ENCODE measurements at regions not wholly inside any gene's neighbourhood (a gene's known extent, or its start where the extent isn't known, plus 50 kb on each side); places are given as distances from the start of the nearest gene placed in this dataset.
A peak's percentile ranks its signal among the peaks of the same experiment; 100 is the strongest.

- DNase-seq (ENCODE audit: low read depth): peak; percentile 97
- H3K4me3 ChIP-seq (ENCODE audit: low read depth, low read length): peak overlapping the region; percentile 34
- TF ChIP-seq, protein P1, sequence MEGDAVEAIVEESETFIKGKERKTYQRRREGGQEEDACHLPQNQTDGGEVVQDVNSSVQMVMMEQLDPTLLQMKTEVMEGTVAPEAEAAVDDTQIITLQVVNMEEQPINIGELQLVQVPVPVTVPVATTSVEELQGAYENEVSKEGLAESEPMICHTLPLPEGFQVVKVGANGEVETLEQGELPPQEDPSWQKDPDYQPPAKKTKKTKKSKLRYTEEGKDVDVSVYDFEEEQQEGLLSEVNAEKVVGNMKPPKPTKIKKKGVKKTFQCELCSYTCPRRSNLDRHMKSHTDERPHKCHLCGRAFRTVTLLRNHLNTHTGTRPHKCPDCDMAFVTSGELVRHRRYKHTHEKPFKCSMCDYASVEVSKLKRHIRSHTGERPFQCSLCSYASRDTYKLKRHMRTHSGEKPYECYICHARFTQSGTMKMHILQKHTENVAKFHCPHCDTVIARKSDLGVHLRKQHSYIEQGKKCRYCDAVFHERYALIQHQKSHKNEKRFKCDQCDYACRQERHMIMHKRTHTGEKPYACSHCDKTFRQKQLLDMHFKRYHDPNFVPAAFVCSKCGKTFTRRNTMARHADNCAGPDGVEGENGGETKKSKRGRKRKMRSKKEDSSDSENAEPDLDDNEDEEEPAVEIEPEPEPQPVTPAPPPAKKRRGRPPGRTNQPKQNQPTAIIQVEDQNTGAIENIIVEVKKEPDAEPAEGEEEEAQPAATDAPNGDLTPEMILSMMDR (IDR thresholded peaks at IDR 0.05; ENCODE audit: insufficient read depth, low read depth, low read length): no peak
Measured at GRCh38 chr12:27179400-27180214, 64.5 kb upstream of the STK38L start.

DNA sequence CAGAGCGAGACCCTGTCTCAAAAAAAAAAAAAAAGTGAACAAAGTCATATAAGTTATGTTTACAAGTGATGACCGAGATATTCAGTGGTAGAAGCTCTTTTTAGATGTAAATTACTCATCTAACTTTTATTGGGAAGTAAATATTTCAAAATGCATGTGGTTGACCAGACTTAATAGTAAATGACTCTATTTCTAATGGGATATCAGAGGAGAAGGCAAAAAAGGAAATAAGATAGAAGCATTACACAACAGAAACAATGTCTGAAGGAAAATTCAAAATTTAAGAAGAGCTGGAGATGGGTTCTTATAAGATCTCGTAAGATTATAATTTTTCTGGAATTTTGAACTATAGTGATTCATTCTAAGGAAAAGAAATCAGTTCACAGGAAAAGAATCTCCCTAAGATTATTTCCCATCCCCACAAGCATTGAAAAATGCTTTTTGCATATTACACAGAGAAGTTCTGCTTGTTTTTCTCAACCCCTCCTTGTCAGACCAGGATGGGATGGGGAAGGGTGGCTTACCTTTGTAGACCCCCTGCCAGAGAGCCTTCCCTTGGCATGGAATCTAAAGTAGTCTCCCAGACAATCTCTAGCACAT, 63.1 kb upstream of the STK38L start:
- peak; percentile 77 for DNase-seq (ENCODE audit: low read depth)
- TF ChIP-seq, protein P1 (IDR thresholded peaks at IDR 0.05; ENCODE audit: insufficient read depth, low read depth, low read length): no peak
- H3K4me3 ChIP-seq (ENCODE audit: low read depth, low read length): no peak overlapping the region

DNA sequence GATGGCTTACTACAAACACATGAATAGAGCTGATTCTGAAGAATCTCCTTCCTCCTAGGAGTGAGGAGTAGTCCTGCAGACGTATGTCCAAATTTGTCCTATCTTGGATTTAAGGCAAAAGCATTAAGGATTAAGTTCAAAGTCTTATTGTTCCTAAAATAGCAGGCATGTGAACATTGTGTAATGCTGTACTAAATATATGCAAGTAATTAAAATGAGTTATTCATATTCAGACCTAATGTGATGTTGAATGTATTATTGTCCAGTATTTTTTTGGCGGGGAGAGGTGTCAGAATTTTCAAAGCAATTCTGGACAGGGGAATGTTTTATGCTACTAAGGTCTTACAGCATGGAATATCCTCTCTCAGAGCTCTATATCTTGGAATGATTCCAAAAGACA, 60.7 kb upstream of the STK38L start:
- no peak for DNase-seq (ENCODE audit: low read depth)
- no peak overlapping the region for H3K4me3 ChIP-seq (ENCODE audit: low read depth, low read length)
- TF ChIP-seq, protein P1 (IDR thresholded peaks at IDR 0.05; ENCODE audit: insufficient read depth, low read depth, low read length): no peak

GRCh38 chr12:27185234-27186021, 58.7 kb upstream of the STK38L start:
- TF ChIP-seq, protein P1 (IDR thresholded peaks at IDR 0.05; ENCODE audit: insufficient read depth, low read depth, low read length): no peak
- peak; percentile 72 for DNase-seq (ENCODE audit: low read depth)
- no peak overlapping the region for H3K4me3 ChIP-seq (ENCODE audit: low read depth, low read length)

GRCh38 chr12:27186022-27186839, 57.9 kb upstream of the STK38L start:
- TF ChIP-seq, protein P1 (IDR thresholded peaks at IDR 0.05; ENCODE audit: insufficient read depth, low read depth, low read length): no peak
- no peak for DNase-seq (ENCODE audit: low read depth)
- H3K4me3 ChIP-seq (ENCODE audit: low read depth, low read length): no peak overlapping the region

DNA sequence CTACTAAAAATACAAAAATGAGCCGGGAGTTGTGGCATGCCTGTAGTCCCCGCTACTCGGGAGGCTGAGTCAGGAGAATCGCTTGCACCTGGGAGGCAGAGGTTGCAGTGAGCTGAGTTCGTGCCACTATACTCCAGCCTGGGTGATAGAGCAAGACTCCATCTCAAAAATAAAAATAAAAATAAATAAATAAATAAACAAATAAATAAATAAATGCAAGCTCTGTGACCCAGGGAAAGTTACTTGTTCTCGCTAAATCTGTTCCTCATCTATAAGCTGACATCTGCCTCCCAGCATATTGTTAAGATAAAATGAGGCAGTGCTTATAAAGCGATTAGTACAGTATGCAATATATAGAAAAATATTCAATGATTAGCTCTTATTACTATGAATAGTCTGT, 56.4 kb upstream of the STK38L start:
- H3K4me3 ChIP-seq (ENCODE audit: low read depth, low read length): no peak overlapping the region
- TF ChIP-seq, protein P1 (IDR thresholded peaks at IDR 0.05; ENCODE audit: insufficient read depth, low read depth, low read length): no peak
- DNase-seq (ENCODE audit: low read depth): no peak
